Caco-2 (cell line): ENCODE measurements at regions not wholly inside any gene's neighbourhood (a gene's known extent, or its start where the extent isn't known, plus 50 kb on each side); places are given as distances from the start of the nearest gene placed in this dataset.
A peak's percentile ranks its signal among the peaks of the same experiment; 100 is the strongest.

Experiments used
- BruUV-seq: library from RNA; stranded (reverse); fragments of 400-500 nt; replicated peaks from 2 replicates; lab custom pipeline; 2021; lab: Mats Ljungman, UMichigan
- CTCF ChIA-PET: fragments of 300-600 bp; sonication (Branson Sonifier 250); formaldehyde crosslinking; loops from one replicate; lab custom pipeline; 2022; ENCODE audit warnings: antibody characterized with exemption; lab: Charles Lee
- POLR2A ChIA-PET: fragments of 300-600 bp; sonication (Branson Sonifier 250); formaldehyde crosslinking; loops from one replicate; lab custom pipeline; 2022; ENCODE audit warnings: antibody characterized with exemption; lab: Charles Lee
- DNase-seq, 2 experiments: peaks; one replicate each; pipeline versions ENCODE4 v3.0.0 to v3.0.0-alpha.2; 2020 to 2022
- H3K27me3 ChIP-seq: replicated peaks from 2 replicates; pipeline ENCODE4 v1.6.0; 2011; ENCODE audit warnings: low read length; ENCODE audit not compliant: control insufficient read depth, insufficient read depth
- H3K36me3 ChIP-seq: 2 replicates; pipeline ENCODE4 v1.5.1; 2011; ENCODE audit warnings: low read length; ENCODE audit not compliant: control insufficient read depth, insufficient read depth
- H3K4me1 ChIP-seq: fragments of 250-450 bp; sonication (Bioruptor Pico); 2 replicates; pipeline ENCODE4 v1.5.1; 2020; ENCODE audit warnings: mild to moderate bottlenecking
- H3K4me3 ChIP-seq: 2 replicates; pipeline ENCODE4 v1.5.1; 2011; ENCODE audit warnings: low read depth, mild to moderate bottlenecking, control low read depth, low read length
- H3K9me3 ChIP-seq: fragments of 250-450 bp; sonication (Bioruptor Pico); 2 replicates; pipeline ENCODE4 v1.5.1; 2020; ENCODE audit warnings: mild to moderate bottlenecking, moderate library complexity
- H3K27ac Mint-ChIP-seq: one replicate; pipeline ENCODE4 v1.8.0; 2022; ENCODE audit warnings: mixed read lengths; ENCODE audit not compliant: unreplicated experiment
- H3K27me3 Mint-ChIP-seq: one replicate; pipeline ENCODE4 v1.8.0; 2022; ENCODE audit warnings: mixed read lengths; ENCODE audit not compliant: insufficient read depth, unreplicated experiment
- H3K36me3 Mint-ChIP-seq: one replicate; pipeline ENCODE4 v1.8.0; 2022; ENCODE audit warnings: mild to moderate bottlenecking, mixed read lengths; ENCODE audit not compliant: insufficient read depth, unreplicated experiment
- H3K4me1 Mint-ChIP-seq: one replicate; pipeline ENCODE4 v1.8.0; 2022; ENCODE audit warnings: low read depth, mixed read lengths; ENCODE audit not compliant: unreplicated experiment
- H3K4me3 Mint-ChIP-seq: one replicate; pipeline ENCODE4 v1.8.0; 2022; ENCODE audit warnings: mild to moderate bottlenecking, moderate library complexity, mixed read lengths; ENCODE audit not compliant: unreplicated experiment
- H3K9me3 Mint-ChIP-seq: one replicate; pipeline ENCODE4 v1.8.0; 2022; ENCODE audit warnings: mixed read lengths; ENCODE audit not compliant: unreplicated experiment
- CTCF ChIP-seq, 2 experiments: fragments of 200-600 bp in 1 of 2; IDR thresholded peaks; 1 replicate in 1 of 2; 2 replicates in 1 of 2; pipeline versions ENCODE4 v1.5.1 to v1.8.0; 2011 to 2022; ENCODE audit warnings: antibody characterized with exemption in 1 of 2, control low read depth in 1 of 2, inconsistent platforms in 1 of 2, low read depth in 1 of 2, low read length in 1 of 2, mild to moderate bottlenecking in 1 of 2, moderate library complexity in 1 of 2; ENCODE audit not compliant: insufficient read depth in 1 of 2, severe bottlenecking in 1 of 2, unreplicated experiment in 1 of 2
- intact Hi-C: fragments of 100-400 bp; cut with micrococcal nuclease; formaldehyde crosslinking; loops from one replicate; pipeline ENCODE4 v1.10.0; 2022; ENCODE audit not compliant: unreplicated experiment

- no peaks in the 10 kb centered on the region for H3K9me3 Mint-ChIP-seq
- POLR2A ChIA-PET: no interaction called here
- no TSS peak for BruUV-seq
Measured at GRCh38 chr5:104538734-104539133, 976.1 kb upstream of the NUDT12 start.

DNA sequence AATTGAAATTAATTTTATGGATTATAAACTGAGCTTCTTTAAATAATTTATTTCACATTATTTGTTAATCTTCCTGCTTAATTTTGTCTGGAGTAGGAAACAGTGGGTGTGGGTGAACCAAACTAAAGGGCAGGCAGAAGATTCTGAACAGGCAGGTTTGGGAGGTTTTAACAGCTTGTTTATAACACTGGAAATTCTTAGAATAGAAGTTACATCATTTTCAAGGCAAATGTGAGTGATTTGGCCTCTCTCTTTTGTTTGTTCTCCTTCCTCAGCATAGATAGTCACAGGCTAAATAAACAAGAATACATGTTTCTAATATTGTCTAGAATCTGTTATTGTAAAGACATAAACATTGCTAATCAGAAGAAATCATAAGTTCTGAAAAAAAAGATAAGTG is 970.9 kb upstream of the NUDT12 start:
- Mint-ChIP-seq H3K27me3 (no peaks in the 10 kb centered on the region), H3K27ac (no peak overlapping the region), H3K4me3 (no peak overlapping the region), H3K4me1 (peaks cover 23% of the 10 kb centered on the region), H3K9me3 (peaks cover 17% of the 10 kb centered on the region), H3K36me3 (no peaks in the 10 kb centered on the region)
- POLR2A ChIA-PET: no interaction called here
- TF ChIP-seq CTCF (IDR thresholded peaks at IDR 0.05; ENCODE audit: insufficient read depth in 1 of 2, low read depth in 1 of 2, low read length in 1 of 2, severe bottlenecking in 1 of 2, unreplicated experiment in 1 of 2): no peak
- Histone ChIP-seq H3K4me3 (no peak overlapping the region), H3K9me3 (no peaks in the 10 kb centered on the region), H3K36me3 (no peaks in the 10 kb centered on the region), H3K27me3 (no peaks in the 10 kb centered on the region), H3K4me1 (peaks cover 15% of the 10 kb centered on the region; the same call in 1 of the 2 replicates)
- CTCF ChIA-PET: interaction anchor here (0.5 to 0.7 kb wide), 3 partner anchors 172 to 718 kb away, joined by 3 to 4 read pairs (median 4); no protein-coding TSS in a partner anchor
- intact Hi-C loops: no loop called here
- peak in 1 of 2 experiments; percentile 43 for DNase-seq
- no TSS peak for BruUV-seq

More at GRCh38 chr5:104538734-104539133, 976.1 kb upstream of the NUDT12 start:
- Mint-ChIP-seq H3K27ac (no peak overlapping the region), H3K27me3 (no peaks in the 10 kb centered on the region), H3K4me1 (peaks cover 9% of the 10 kb centered on the region), H3K4me3 (no peak overlapping the region), H3K36me3 (no peaks in the 10 kb centered on the region)
- intact Hi-C loops: no loop called here
- no peaks in the 10 kb centered on the region for H3K27me3 ChIP-seq
- H3K4me1 ChIP-seq: peaks cover 5% of the 10 kb centered on the region; the same call in 1 of the 2 replicates
- no peak overlapping the region for H3K4me3 ChIP-seq
- H3K9me3 ChIP-seq: no peaks in the 10 kb centered on the region
- DNase-seq: no peak
- TF ChIP-seq CTCF (IDR thresholded peaks at IDR 0.05; ENCODE audit: insufficient read depth in 1 of 2, low read depth in 1 of 2, low read length in 1 of 2, severe bottlenecking in 1 of 2, unreplicated experiment in 1 of 2): no peak
- H3K36me3 ChIP-seq: no peaks in the 10 kb centered on the region
- CTCF ChIA-PET: no interaction called here

DNA sequence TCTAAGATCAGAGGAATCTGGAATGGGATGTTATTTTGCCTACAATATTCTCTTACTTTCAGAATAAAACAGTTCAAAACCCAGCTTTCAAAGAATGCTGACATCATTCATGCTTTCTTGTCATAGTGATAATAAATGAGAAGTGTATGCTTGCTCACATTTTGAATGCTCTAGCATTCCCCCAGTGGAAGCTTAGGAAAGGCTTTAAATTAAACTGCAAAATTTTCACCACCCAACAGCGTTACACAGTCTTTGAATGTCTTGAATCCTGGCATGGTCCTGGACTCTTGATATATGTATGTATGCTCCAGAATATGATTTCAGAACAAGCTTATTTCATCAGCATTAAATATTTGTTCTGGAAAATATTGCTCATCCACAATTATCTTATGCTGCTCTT is 964.3 kb upstream of the NUDT12 start:
- Mint-ChIP-seq H3K36me3 (no peaks in the 10 kb centered on the region), H3K4me1 (no peaks in the 10 kb centered on the region), H3K27me3 (no peaks in the 10 kb centered on the region), H3K9me3 (peaks cover 8% of the 10 kb centered on the region), H3K27ac (no peak overlapping the region), H3K4me3 (no peak overlapping the region)
- Histone ChIP-seq H3K9me3 (no peaks in the 10 kb centered on the region), H3K4me1 (no peaks in the 10 kb centered on the region), H3K4me3 (no peak overlapping the region), H3K27me3 (no peaks in the 10 kb centered on the region), H3K36me3 (no peaks in the 10 kb centered on the region)
- DNase-seq: no peak
- no peak for TF ChIP-seq CTCF (IDR thresholded peaks at IDR 0.05; ENCODE audit: insufficient read depth in 1 of 2, low read depth in 1 of 2, low read length in 1 of 2, severe bottlenecking in 1 of 2, unreplicated experiment in 1 of 2)
- no TSS peak for BruUV-seq
- intact Hi-C loops: no loop called here
- ChIA-PET CTCF (no interaction called here), POLR2A (no interaction called here)
